ENCODE measurements at regions not wholly inside any gene's neighbourhood (a gene's known extent, or its start where the extent isn't known, plus 50 kb on each side); places are given as distances from the start of the nearest gene placed in this dataset.

GRCh38 chr7:130867039-130867438 lies 133.0 kb upstream of the KLF14 start:
- TF ChIP-seq, protein P1, sequence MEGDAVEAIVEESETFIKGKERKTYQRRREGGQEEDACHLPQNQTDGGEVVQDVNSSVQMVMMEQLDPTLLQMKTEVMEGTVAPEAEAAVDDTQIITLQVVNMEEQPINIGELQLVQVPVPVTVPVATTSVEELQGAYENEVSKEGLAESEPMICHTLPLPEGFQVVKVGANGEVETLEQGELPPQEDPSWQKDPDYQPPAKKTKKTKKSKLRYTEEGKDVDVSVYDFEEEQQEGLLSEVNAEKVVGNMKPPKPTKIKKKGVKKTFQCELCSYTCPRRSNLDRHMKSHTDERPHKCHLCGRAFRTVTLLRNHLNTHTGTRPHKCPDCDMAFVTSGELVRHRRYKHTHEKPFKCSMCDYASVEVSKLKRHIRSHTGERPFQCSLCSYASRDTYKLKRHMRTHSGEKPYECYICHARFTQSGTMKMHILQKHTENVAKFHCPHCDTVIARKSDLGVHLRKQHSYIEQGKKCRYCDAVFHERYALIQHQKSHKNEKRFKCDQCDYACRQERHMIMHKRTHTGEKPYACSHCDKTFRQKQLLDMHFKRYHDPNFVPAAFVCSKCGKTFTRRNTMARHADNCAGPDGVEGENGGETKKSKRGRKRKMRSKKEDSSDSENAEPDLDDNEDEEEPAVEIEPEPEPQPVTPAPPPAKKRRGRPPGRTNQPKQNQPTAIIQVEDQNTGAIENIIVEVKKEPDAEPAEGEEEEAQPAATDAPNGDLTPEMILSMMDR (IDR thresholded peaks at IDR 0.05) = no peak
- no peak for TF ChIP-seq POLR2AphosphoS5 (IDR thresholded peaks at IDR 0.05)

Measured in esophagus muscularis mucosa (tissue), 3 donors.